ENCODE measurements at regions not wholly inside any gene's neighbourhood (a gene's known extent, or its start where the extent isn't known, plus 50 kb on each side); places are given as distances from the start of the nearest gene placed in this dataset.

DNA sequence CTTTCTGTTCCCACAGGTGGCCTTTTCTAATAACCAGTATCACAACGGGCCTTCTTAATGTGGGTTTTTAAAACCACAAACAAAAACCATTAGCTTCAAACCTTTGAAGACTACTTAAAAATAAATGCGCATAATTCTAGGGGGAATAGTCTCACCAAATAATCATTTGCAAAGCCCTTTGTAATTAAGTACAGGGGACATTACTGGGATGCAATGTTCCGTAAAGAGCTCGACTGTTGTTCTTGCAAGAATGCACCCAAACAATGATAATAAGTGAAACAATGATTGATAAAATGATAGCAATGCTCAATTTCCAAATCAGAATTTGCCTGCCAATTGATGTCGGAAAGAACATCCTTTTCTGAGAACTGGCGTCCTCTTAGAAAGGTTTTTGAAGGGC lies 589.1 kb upstream of the ADARB2 start:
- CTCF ChIA-PET: no interaction called here
- Histone ChIP-seq H3K36me3 (ENCODE audit: control insufficient read depth, insufficient read depth, low read length) (no peaks in the 10 kb centered on the region), H3K79me1 (ENCODE audit: low read depth in 1 of 2, low read length in 2 of 2) (no peaks in the 10 kb centered on the region), H3K9ac (ENCODE audit: low read depth, low read length) (no peak overlapping the region), H3K14ac (replicated peaks; ENCODE audit: low read depth, low read length) (no peak overlapping the region), H3K9me1 (ENCODE audit: insufficient read depth, low read length) (no peaks in the 10 kb centered on the region), H3K4me2 (ENCODE audit: low read depth, low read length) (no peak overlapping the region), H4K20me1 (ENCODE audit: insufficient read depth, low read length) (no peaks in the 10 kb centered on the region), H3K4me1 (ENCODE audit: control insufficient read depth, insufficient read depth, low read length) (no peaks in the 10 kb centered on the region), H4K5ac (ENCODE audit: low read depth, low read length) (no peak overlapping the region), H4K8ac (ENCODE audit: low read depth in 2 of 2, low read length in 2 of 2) (no peak overlapping the region), H2BK15ac (ENCODE audit: low read depth, low read length) (no peak overlapping the region), H3K27ac (ENCODE audit: insufficient read depth, low read length) (no peak overlapping the region), H3K18ac (ENCODE audit: low read depth, low read length) (no peak overlapping the region), H2AK5ac (ENCODE audit: low read depth, low read length) (no peak overlapping the region), H4K91ac (ENCODE audit: insufficient read depth, low read depth, low read length) (no peak overlapping the region), H2BK5ac (ENCODE audit: low read depth, low read length, poor library complexity, severe bottlenecking) (no peak overlapping the region), H3K4ac (ENCODE audit: low read depth, low read length) (no peak overlapping the region), H3K27me3 (ENCODE audit: control insufficient read depth, insufficient read depth, low read length) (no peaks in the 10 kb centered on the region), H3K4me3 (ENCODE audit: insufficient read depth, low read depth, low read length) (no peak overlapping the region), H3K23ac (ENCODE audit: low read depth, low read length) (no peak overlapping the region), H3K56ac (ENCODE audit: extremely low read depth, insufficient read depth, low read length) (no peak overlapping the region), H2AK9ac (replicated peaks; ENCODE audit: low read depth, low read length, poor library complexity) (no peak overlapping the region), H3K9me3 (ENCODE audit: control insufficient read depth, insufficient read depth, low read length) (peaks cover 21% of the 10 kb centered on the region), H2AFZ (replicated peaks; ENCODE audit: low read length, poor library complexity) (no peak overlapping the region), H2BK20ac (ENCODE audit: low read depth, low read length) (no peak overlapping the region), H2BK120ac (ENCODE audit: low read depth, low read length) (no peak overlapping the region)
- POLR2A ChIA-PET (ENCODE audit: unreplicated experiment): no interaction called here
- ATAC-seq (ENCODE audit: low read depth) (no peak), DNase-seq (no peak)
- dilution Hi-C loops (cut with HindIII; ENCODE audit: low sequenced_read_pairs, unreplicated experiment): no loop called here
- WGBS, 2 experiments (ENCODE audit: extremely low coverage in 2 of 2, insufficient read length in 1 of 2): no CpG with 5 or more reads among the region's 6 CpGs
- intact Hi-C loops (cut with micrococcal nuclease): no loop called here
- BruUV-seq (replicated peaks): no TSS peak
- TF ChIP-seq MAZ (IDR thresholded peaks at IDR 0.05; ENCODE audit: borderline replicate concordance, low read depth, low read length) (no peak), POLR2A (IDR thresholded peaks at IDR 0.05; ENCODE audit: low read depth, low read length) (no peak), RAD21 (IDR thresholded peaks at IDR 0.05; ENCODE audit: low read length) (no peak), CEBPB (IDR thresholded peaks at IDR 0.05; ENCODE audit: low read depth, low read length) (no peak), CHD1 (IDR thresholded peaks at IDR 0.05; ENCODE audit: low read depth, low read length) (no peak), RCOR1 (IDR thresholded peaks at IDR 0.05; ENCODE audit: insufficient replicate concordance, low read length) (no peak), MAFK (IDR thresholded peaks at IDR 0.05; ENCODE audit: low read depth, low read length) (no peak), NFE2L2 (IDR thresholded peaks at IDR 0.05; ENCODE audit: low read depth, low read length) (no peak), FOS (IDR thresholded peaks at IDR 0.05; ENCODE audit: low read depth, low read length) (no peak), RFX5 (IDR thresholded peaks at IDR 0.05; ENCODE audit: low read depth, low read length) (no peak), SMC3 (IDR thresholded peaks at IDR 0.05; ENCODE audit: low read depth, low read length) (no peak), BHLHE40 (IDR thresholded peaks at IDR 0.05; ENCODE audit: low read depth, low read length) (no peak), MXI1 (IDR thresholded peaks at IDR 0.05; ENCODE audit: borderline replicate concordance, low read depth, low read length) (no peak)
- TF ChIP-seq, protein P1, sequence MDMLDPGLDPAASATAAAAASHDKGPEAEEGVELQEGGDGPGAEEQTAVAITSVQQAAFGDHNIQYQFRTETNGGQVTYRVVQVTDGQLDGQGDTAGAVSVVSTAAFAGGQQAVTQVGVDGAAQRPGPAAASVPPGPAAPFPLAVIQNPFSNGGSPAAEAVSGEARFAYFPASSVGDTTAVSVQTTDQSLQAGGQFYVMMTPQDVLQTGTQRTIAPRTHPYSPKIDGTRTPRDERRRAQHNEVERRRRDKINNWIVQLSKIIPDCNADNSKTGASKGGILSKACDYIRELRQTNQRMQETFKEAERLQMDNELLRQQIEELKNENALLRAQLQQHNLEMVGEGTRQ (IDR thresholded peaks at IDR 0.05; ENCODE audit: low read depth, low read length): no peak
- TF ChIP-seq, protein P2, sequence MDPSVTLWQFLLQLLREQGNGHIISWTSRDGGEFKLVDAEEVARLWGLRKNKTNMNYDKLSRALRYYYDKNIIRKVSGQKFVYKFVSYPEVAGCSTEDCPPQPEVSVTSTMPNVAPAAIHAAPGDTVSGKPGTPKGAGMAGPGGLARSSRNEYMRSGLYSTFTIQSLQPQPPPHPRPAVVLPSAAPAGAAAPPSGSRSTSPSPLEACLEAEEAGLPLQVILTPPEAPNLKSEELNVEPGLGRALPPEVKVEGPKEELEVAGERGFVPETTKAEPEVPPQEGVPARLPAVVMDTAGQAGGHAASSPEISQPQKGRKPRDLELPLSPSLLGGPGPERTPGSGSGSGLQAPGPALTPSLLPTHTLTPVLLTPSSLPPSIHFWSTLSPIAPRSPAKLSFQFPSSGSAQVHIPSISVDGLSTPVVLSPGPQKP (IDR thresholded peaks at IDR 0.05; ENCODE audit: borderline replicate concordance, low read depth, low read length): no peak
- TF ChIP-seq, protein P3, sequence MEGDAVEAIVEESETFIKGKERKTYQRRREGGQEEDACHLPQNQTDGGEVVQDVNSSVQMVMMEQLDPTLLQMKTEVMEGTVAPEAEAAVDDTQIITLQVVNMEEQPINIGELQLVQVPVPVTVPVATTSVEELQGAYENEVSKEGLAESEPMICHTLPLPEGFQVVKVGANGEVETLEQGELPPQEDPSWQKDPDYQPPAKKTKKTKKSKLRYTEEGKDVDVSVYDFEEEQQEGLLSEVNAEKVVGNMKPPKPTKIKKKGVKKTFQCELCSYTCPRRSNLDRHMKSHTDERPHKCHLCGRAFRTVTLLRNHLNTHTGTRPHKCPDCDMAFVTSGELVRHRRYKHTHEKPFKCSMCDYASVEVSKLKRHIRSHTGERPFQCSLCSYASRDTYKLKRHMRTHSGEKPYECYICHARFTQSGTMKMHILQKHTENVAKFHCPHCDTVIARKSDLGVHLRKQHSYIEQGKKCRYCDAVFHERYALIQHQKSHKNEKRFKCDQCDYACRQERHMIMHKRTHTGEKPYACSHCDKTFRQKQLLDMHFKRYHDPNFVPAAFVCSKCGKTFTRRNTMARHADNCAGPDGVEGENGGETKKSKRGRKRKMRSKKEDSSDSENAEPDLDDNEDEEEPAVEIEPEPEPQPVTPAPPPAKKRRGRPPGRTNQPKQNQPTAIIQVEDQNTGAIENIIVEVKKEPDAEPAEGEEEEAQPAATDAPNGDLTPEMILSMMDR (conservative IDR thresholded peaks at IDR 0.05; ENCODE audit: low read depth, low read length): no peak
- in situ Hi-C loops (cut with MboI; ENCODE audit: low sequenced_read_pairs): no loop called here
